Heart right ventricle (tissue), 16 donors: ENCODE measurements at regions not wholly inside any gene's neighbourhood (a gene's known extent, or its start where the extent isn't known, plus 50 kb on each side); places are given as distances from the start of the nearest gene placed in this dataset.

Source experiments
- ATAC-seq, 8 donors: fragments of 200-7000 bp; cut with Tn5 transposase; one replicate each; pipeline ENCODE4 v1.9.1; 2020; ENCODE audit warnings: mild to moderate bottlenecking in 8 of 8, moderate library complexity in 8 of 8, moderate number of reproducible peaks in 1 of 8
- DNase-seq, 2 donors: peaks; one replicate each; pipeline ENCODE4 v3.0.0-alpha.2; 2020
- H3K27ac ChIP-seq, 10 donors: fragments of 200-600 bp; sonication (generic) in 2 of 10; one replicate each; pipeline versions ENCODE4 v1.5.0 to v1.8.0; 2020 to 2022; ENCODE audit warnings: mild to moderate bottlenecking in 3 of 10
- H3K27me3 ChIP-seq, 7 donors: fragments of 200-600 bp; one replicate each; pipeline ENCODE4 v1.8.0; 2021 to 2022; ENCODE audit warnings: mild to moderate bottlenecking in 2 of 7
- H3K36me3 ChIP-seq, 9 donors: fragments of 200-600 bp; sonication (generic) in 1 of 9; one replicate each; pipeline versions ENCODE4 v1.5.0 to v1.8.0; 2020 to 2022; ENCODE audit warnings: mild to moderate bottlenecking in 2 of 9
- H3K4me1 ChIP-seq, 9 donors: fragments of 200-600 bp; sonication (generic) in 1 of 9; one replicate each; pipeline versions ENCODE4 v1.5.0 to v1.8.0; 2020 to 2022; ENCODE audit warnings: mild to moderate bottlenecking in 4 of 9
- H3K4me3 ChIP-seq, 10 donors: fragments of 200-600 bp; sonication (generic) in 2 of 10; one replicate each; pipeline versions ENCODE4 v1.5.0 to v1.8.0; 2020 to 2022; ENCODE audit warnings: mild to moderate bottlenecking in 7 of 10, moderate library complexity in 2 of 10
- H3K9me3 ChIP-seq, 11 donors: fragments of 200-600 bp in 10 of 11; sonication (generic) in 2 of 11; one replicate each; pipeline versions ENCODE4 v1.5.0 to v1.8.0; 2013 to 2022; ENCODE audit warnings: mild to moderate bottlenecking in 2 of 11, control low read depth in 1 of 11, moderate library complexity in 1 of 11
- WGBS, 2 donors: extraction: QIAGEN DNeasy Blood & Tissue Kit; methylation state at CpG; one replicate each; pipeline ENCODE4 v1.1.7; 2013; ENCODE audit warnings: inconsistent platforms in 1 of 2; 5-methylcytosine and 5-hydroxymethylcytosine counted together
- intact Hi-C, 10 donors: fragments of 100-400 bp; cut with DNase I; formaldehyde crosslinking; loops; one replicate each; pipeline versions ENCODE4 v1.11.1 to v1.14.2; 2022
- TF ChIP-seq, protein P1 (sequence below), 9 donors: fragments of 200-600 bp; sonication (generic) in 2 of 9; IDR thresholded peaks; one replicate each; pipeline versions ENCODE4 v1.5.0 to v1.8.0; 2021 to 2022; ENCODE audit warnings: antibody characterized with exemption in 9 of 9, mild to moderate bottlenecking in 5 of 9, moderate library complexity in 1 of 9
- donor health status: Arrhythmogenic right ventricular cardiomyopathy.
- donor health status: ischemic (EF 13 %, LVEDD 7.1; RV severe dilation, severe dysfunction).
- donor health status: healthy with polysubstance abuse.
- donor health status: DM: no; HTN: yes; CAD: no.
- donor health status: DM: no; HTN: no; CAD: no.
- donor health status: ischemic (EF 25% LVEDD 6.9; RV normal size, moderate dysfunction).
- donor health status: ischemic (EF 25% LVEDD 5.7; RV mildly dilated, moderate dysfunction).
- donor health status: healthy.
- donor health status: DM: yes; HTN: yes; CAD: no.
- donor health status: Ischemic cardiomyopathy.
- donor health status: ischemic (EF 35%, LVEDD 5.7; RV mildly dilated, moderate dysfunction).
- donor health status: nonischemic (EF 11% LVEDD 7.7; RV severe dilation, severe dysfunction).
- donor health status: DM: yes; HTN: yes; CAD: no.
- donor health status: PGD.
- donor health status: ischemic (EF 29% LVEDD 5.4; RV normal size, mild dysfunction).
- donor health status: nonischemic (EF 23%, LVEDD 6.1; RV moderate dilation, normal function).

- no peaks in the 10 kb centered on the region for H3K27me3 ChIP-seq
- intact Hi-C loops, result no loop called here
- no peaks in the 10 kb centered on the region for H3K36me3 ChIP-seq
- ATAC-seq (no peak), DNase-seq (no peak)
- TF ChIP-seq, protein P1, sequence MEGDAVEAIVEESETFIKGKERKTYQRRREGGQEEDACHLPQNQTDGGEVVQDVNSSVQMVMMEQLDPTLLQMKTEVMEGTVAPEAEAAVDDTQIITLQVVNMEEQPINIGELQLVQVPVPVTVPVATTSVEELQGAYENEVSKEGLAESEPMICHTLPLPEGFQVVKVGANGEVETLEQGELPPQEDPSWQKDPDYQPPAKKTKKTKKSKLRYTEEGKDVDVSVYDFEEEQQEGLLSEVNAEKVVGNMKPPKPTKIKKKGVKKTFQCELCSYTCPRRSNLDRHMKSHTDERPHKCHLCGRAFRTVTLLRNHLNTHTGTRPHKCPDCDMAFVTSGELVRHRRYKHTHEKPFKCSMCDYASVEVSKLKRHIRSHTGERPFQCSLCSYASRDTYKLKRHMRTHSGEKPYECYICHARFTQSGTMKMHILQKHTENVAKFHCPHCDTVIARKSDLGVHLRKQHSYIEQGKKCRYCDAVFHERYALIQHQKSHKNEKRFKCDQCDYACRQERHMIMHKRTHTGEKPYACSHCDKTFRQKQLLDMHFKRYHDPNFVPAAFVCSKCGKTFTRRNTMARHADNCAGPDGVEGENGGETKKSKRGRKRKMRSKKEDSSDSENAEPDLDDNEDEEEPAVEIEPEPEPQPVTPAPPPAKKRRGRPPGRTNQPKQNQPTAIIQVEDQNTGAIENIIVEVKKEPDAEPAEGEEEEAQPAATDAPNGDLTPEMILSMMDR (IDR thresholded peaks at IDR 0.05), result no peak
- no peak overlapping the region for H3K27ac ChIP-seq
- H3K9me3 ChIP-seq, result no peaks in the 10 kb centered on the region
- 81 to 82% methylated on average over 4 of the region's 4 CpGs for WGBS, 2 donors
- H3K4me3 ChIP-seq, result no peak overlapping the region
- no peaks in the 10 kb centered on the region for H3K4me1 ChIP-seq
Measured at GRCh38 chr20:55116598-55116997, 641.2 kb downstream of the DOK5 start.

- intact Hi-C loops, result no loop called here
- Histone ChIP-seq H3K27me3 (no peaks in the 10 kb centered on the region), H3K4me1 (no peaks in the 10 kb centered on the region), H3K36me3 (no peaks in the 10 kb centered on the region), H3K27ac (no peak overlapping the region), H3K4me3 (no peak overlapping the region), H3K9me3 (no peaks in the 10 kb centered on the region)
- DNase-seq (no peak), ATAC-seq (no peak)
- TF ChIP-seq, protein P1 (IDR thresholded peaks at IDR 0.05), result no peak
- WGBS, 2 donors, result 12 to 14% methylated on average over 2 of the region's 2 CpGs
Measured at GRCh38 chr20:55103188-55103587, 627.8 kb downstream of the DOK5 start.

GRCh38 chr20:55099251-55099650, 623.9 kb downstream of the DOK5 start:
- Histone ChIP-seq H3K27ac (no peak overlapping the region), H3K4me3 (no peak overlapping the region), H3K9me3 (no peaks in the 10 kb centered on the region), H3K27me3 (no peaks in the 10 kb centered on the region), H3K4me1 (peaks cover 0 to 12% (median 5%) of the 10 kb centered on the region in 9 donors), H3K36me3 (no peaks in the 10 kb centered on the region)
- intact Hi-C loops, result no loop called here
- ATAC-seq, result no peak
- TF ChIP-seq, protein P1 (IDR thresholded peaks at IDR 0.05), result no peak
- DNase-seq, result no peak
- whole genome bisulfite sequencing, 2 donors, result 84 to 89% methylated on average over 2 of the region's 2 CpGs

DNA sequence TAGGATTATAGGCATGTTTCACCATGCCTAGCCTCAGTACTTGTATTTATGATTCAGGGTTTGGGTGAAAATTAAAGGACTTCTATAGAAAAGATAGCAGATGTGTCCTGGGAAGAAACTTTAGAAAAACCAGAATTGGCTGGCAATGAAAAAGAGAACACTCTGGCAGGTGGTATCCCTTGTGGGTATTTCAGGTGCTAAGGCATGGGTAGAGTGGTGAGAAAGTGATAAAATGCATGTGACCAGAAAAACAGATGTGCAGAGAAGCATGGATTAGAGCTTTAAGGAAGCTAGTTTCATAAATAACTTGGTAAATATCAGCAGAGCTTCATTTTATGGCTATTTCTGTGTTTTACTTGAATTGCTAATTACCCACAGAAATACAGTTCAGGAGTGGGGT, 622.2 kb downstream of the DOK5 start:
- Histone ChIP-seq H3K27me3 (no peaks in the 10 kb centered on the region), H3K36me3 (no peaks in the 10 kb centered on the region), H3K27ac (no peak overlapping the region), H3K4me3 (no peak overlapping the region), H3K4me1 (peaks cover 0 to 12% (median 5%) of the 10 kb centered on the region in 9 donors), H3K9me3 (peaks cover 0 to 13% (median 0%) of the 10 kb centered on the region in 11 donors)
- no peak for DNase-seq
- no peak for ATAC-seq
- TF ChIP-seq, protein P1 (IDR thresholded peaks at IDR 0.05), result no peak
- intact Hi-C loops, result no loop called here
